Neutrophil (primary cell): ENCODE measurements at regions not wholly inside any gene's neighbourhood (a gene's known extent, or its start where the extent isn't known, plus 50 kb on each side); places are given as distances from the start of the nearest gene placed in this dataset.

Experiments
- H3K27ac ChIP-seq: fragments of 200-600 bp; sonication (generic); 2 replicates; pipeline ENCODE4 v1.5.1; 2016; ENCODE audit warnings: mild to moderate bottlenecking, moderate library complexity
- H3K27me3 ChIP-seq: fragments of 200-600 bp; sonication (generic); 2 replicates; pipeline ENCODE4 v1.6.0; 2016; ENCODE audit warnings: mild to moderate bottlenecking
- H3K36me3 ChIP-seq: fragments of 200-600 bp; sonication (generic); 2 replicates; pipeline ENCODE4 v1.5.1; 2017
- H3K4me1 ChIP-seq, 2 experiments: fragments of 200-600 bp in 1 of 2; sonication (generic) in 1 of 2; 1 replicate in 1 of 2; 2 replicates in 1 of 2; pipeline versions ENCODE4 v1.5.1 to v1.6.1; 2013 to 2016; ENCODE audit warnings: low read depth in 1 of 2, low read length in 1 of 2, mild to moderate bottlenecking in 1 of 2, moderate library complexity in 1 of 2; ENCODE audit not compliant: control insufficient read depth in 1 of 2, insufficient read depth in 1 of 2
- H3K4me3 ChIP-seq, 2 experiments: fragments of 200-600 bp in 1 of 2; sonication (generic) in 1 of 2; 1 replicate in 1 of 2; 2 replicates in 1 of 2; pipeline ENCODE4 v1.5.1; 2013 to 2016; ENCODE audit warnings: low read depth in 1 of 2, low read length in 1 of 2, mild to moderate bottlenecking in 1 of 2, moderate library complexity in 1 of 2
- H3K9me3 ChIP-seq: fragments of 200-600 bp; sonication (generic); 2 replicates; pipeline ENCODE4 v1.5.1; 2016
- TF ChIP-seq, protein P1 (sequence below): fragments of 200-600 bp; sonication (generic); IDR thresholded peaks from 2 replicates; pipeline ENCODE4 v1.5.1; 2016; ENCODE audit warnings: antibody characterized with exemption

DNA sequence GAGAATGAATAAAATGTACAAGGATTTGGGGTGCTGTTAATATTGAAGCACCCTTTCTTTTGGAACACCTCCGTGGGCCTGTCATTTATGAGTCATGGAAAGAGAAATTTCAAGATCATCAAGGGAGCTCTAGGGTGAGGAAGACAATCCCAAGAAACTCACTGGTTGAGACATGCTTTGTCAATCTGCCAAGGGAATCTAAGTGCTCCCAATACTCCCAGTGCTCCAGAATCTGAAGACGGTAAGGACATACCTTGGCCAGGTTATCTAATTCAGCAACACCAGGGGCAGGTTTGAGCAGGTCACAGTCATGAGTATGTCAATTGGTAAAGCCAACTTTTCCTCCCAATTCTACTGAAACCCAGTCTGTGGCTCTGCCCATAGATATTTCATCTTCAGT, 556.4 kb upstream of the CPEB2 start:
- H3K9me3 ChIP-seq: no peaks in the 10 kb centered on the region
- no peaks in the 10 kb centered on the region for H3K27me3 ChIP-seq
- no peak overlapping the region for H3K4me3 ChIP-seq
- H3K36me3 ChIP-seq: no peaks in the 10 kb centered on the region
- TF ChIP-seq, protein P1, sequence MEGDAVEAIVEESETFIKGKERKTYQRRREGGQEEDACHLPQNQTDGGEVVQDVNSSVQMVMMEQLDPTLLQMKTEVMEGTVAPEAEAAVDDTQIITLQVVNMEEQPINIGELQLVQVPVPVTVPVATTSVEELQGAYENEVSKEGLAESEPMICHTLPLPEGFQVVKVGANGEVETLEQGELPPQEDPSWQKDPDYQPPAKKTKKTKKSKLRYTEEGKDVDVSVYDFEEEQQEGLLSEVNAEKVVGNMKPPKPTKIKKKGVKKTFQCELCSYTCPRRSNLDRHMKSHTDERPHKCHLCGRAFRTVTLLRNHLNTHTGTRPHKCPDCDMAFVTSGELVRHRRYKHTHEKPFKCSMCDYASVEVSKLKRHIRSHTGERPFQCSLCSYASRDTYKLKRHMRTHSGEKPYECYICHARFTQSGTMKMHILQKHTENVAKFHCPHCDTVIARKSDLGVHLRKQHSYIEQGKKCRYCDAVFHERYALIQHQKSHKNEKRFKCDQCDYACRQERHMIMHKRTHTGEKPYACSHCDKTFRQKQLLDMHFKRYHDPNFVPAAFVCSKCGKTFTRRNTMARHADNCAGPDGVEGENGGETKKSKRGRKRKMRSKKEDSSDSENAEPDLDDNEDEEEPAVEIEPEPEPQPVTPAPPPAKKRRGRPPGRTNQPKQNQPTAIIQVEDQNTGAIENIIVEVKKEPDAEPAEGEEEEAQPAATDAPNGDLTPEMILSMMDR: no peak
- no peak overlapping the region for H3K27ac ChIP-seq
- no peaks in the 10 kb centered on the region for H3K4me1 ChIP-seq

DNA sequence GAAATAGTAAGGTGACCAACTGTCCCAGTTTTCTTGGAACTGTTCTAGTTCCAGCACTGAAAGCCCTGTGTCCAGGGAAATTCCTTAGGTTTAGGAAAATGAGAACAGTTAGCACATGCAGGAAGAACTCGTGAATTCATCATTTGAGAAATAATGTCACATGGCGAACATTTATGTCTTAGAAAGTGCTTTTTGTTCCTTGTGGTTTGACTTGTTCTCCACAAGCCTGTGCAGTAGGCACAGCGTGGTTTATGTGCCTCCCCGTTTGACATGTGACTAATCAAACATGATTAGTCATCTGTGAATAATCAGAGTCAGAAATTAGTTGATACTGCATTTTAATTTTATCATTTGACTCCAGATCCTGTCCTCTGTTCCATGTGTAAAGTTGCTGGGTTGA, 556.0 kb upstream of the CPEB2 start:
- no peaks in the 10 kb centered on the region for H3K9me3 ChIP-seq
- no peak overlapping the region for H3K27ac ChIP-seq
- no peak overlapping the region for H3K4me3 ChIP-seq
- H3K36me3 ChIP-seq: no peaks in the 10 kb centered on the region
- TF ChIP-seq, protein P1: no peak
- no peaks in the 10 kb centered on the region for H3K4me1 ChIP-seq
- no peaks in the 10 kb centered on the region for H3K27me3 ChIP-seq

DNA sequence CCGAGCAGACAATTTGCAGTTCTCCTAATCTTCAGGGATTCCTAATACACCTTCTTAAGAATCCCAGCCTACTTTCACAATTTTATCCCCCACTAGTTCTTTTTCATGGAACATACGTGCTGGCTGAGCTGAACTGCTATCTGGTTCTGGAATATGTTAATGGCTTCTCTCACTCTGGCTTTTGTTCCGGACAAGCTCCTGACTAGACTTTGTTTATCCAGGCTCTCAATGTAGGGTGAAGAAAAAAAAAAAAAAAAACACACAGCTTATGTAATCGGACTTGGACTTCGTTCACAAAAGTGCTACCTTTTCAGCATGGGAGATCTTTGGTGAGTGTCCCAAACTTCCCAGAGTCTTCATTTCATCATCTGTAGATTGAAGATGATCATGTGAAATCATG, 555.4 kb upstream of the CPEB2 start:
- H3K27me3 ChIP-seq: no peaks in the 10 kb centered on the region
- TF ChIP-seq, protein P1: no peak
- no peaks in the 10 kb centered on the region for H3K9me3 ChIP-seq
- no peaks in the 10 kb centered on the region for H3K36me3 ChIP-seq
- no peak overlapping the region for H3K27ac ChIP-seq
- H3K4me1 ChIP-seq: no peaks in the 10 kb centered on the region
- H3K4me3 ChIP-seq: no peak overlapping the region

DNA sequence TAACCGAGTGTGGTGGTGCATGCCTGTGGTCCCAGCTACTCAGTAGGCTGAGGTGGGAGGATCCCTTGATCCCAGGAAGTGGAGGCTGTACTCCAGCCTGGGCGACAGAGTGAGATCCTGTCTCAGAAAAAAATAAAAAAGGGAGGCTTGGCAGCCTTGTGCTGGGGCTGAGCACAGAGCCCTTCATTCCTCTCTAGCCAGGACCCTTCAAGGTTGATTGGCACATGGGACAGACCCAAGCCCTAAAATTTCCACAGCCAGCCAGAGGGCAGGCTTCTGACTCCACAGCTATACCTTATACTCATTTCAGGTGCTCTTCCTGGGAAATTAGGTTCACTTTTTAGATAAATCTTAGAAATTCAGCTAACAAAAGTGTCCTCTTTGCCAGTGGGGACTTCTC, 553.0 kb upstream of the CPEB2 start:
- no peaks in the 10 kb centered on the region for H3K36me3 ChIP-seq
- H3K4me1 ChIP-seq: no peaks in the 10 kb centered on the region
- TF ChIP-seq, protein P1: no peak
- no peak overlapping the region for H3K27ac ChIP-seq
- H3K9me3 ChIP-seq: no peaks in the 10 kb centered on the region
- H3K27me3 ChIP-seq: no peaks in the 10 kb centered on the region
- H3K4me3 ChIP-seq: no peak overlapping the region

DNA sequence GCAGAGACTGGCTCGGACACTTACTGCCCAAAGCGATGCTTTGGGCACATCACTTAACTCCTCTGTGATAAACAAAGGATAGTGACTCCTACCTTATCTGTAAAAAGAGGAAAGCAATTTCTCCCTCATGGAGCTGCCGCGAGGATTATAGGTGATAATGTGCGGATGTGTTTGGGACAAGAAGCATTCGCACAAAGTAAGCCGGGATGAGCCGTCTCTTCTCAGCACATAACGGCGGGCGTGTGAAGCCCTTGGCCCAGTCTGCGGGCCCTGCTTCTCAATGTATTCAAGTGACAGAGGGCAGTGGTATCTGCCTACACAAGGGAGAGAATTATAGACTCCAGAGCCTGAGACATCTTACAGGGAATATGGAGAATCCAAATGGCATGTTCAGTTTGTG, 550.3 kb upstream of the CPEB2 start:
- Histone ChIP-seq H3K36me3 (no peaks in the 10 kb centered on the region), H3K27ac (no peak overlapping the region), H3K4me1 (no peaks in the 10 kb centered on the region), H3K27me3 (no peaks in the 10 kb centered on the region), H3K4me3 (no peak overlapping the region), H3K9me3 (no peaks in the 10 kb centered on the region)
- TF ChIP-seq, protein P1: no peak

DNA sequence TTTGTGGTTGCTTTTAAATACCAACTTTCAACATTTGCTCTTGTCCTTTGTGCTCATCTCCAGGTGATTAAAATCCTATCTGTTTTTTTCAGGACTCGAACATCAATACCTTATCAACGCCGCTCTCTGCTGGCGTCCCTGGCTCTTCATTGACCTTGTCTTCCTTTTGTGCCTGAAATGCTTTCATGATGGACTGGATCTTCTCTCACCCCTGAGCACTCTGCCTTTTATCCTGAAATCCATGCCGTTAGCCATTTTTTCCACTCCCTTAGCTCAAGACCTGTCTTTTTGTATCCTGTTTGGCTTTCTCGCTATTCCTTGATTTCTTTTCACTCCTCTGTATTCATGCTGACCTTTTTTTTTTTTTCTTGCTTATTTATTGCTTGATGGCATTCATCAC, 549.5 kb upstream of the CPEB2 start:
- H3K4me3 ChIP-seq: no peak overlapping the region
- H3K9me3 ChIP-seq: no peaks in the 10 kb centered on the region
- H3K27ac ChIP-seq: no peak overlapping the region
- TF ChIP-seq, protein P1: no peak
- no peaks in the 10 kb centered on the region for H3K4me1 ChIP-seq
- no peaks in the 10 kb centered on the region for H3K27me3 ChIP-seq
- no peaks in the 10 kb centered on the region for H3K36me3 ChIP-seq
